ENCODE measurements at regions not wholly inside any gene's neighbourhood (a gene's known extent, or its start where the extent isn't known, plus 50 kb on each side); places are given as distances from the start of the nearest gene placed in this dataset.

- no peaks in the 10 kb centered on the region for H3K9me3 ChIP-seq (ENCODE audit: control insufficient read depth, low read length)
- H3K4me1 ChIP-seq (ENCODE audit: control insufficient read depth, insufficient read depth, low read depth, low read length): peaks cover 3% of the 10 kb centered on the region
- no peak overlapping the region for H3K23ac ChIP-seq (ENCODE audit: low read length in 2 of 2)
- DNase-seq: no peak
- no peak overlapping the region for H4K8ac ChIP-seq (ENCODE audit: low read length)
- H2BK120ac ChIP-seq (ENCODE audit: low read depth, low read length): no peak overlapping the region
- H2AFZ ChIP-seq (ENCODE audit: low read depth, low read length): no peak overlapping the region
- WGBS: 93% methylated on average over 2 of the region's 4 CpGs
- H4K91ac ChIP-seq (ENCODE audit: low read length): no peak overlapping the region
- peaks cover 32 to 36% of the 10 kb centered on the region in 2 experiments for H3K27me3 ChIP-seq (ENCODE audit: control insufficient read depth in 1 of 2, insufficient read depth in 1 of 2, low read length in 2 of 2)
- H2BK15ac ChIP-seq (ENCODE audit: low read depth, poor library complexity, severe bottlenecking): no peak overlapping the region
- H2AK5ac ChIP-seq (ENCODE audit: low read length, severe bottlenecking): no peak overlapping the region
- H3K4me3 ChIP-seq (ENCODE audit: insufficient read depth in 1 of 2, low read depth in 1 of 2, low read length in 2 of 2): no peak overlapping the region
- H2BK12ac ChIP-seq (ENCODE audit: low read length in 2 of 2): no peak overlapping the region
- no peak overlapping the region for H3K4ac ChIP-seq (ENCODE audit: low read depth in 1 of 2, low read length in 2 of 2)
- H3K36me3 ChIP-seq (ENCODE audit: control insufficient read depth in 1 of 2, insufficient read depth in 2 of 2, low read depth in 1 of 2, low read length in 2 of 2): no peaks in the 10 kb centered on the region
- no peak overlapping the region for H3K4me2 ChIP-seq (ENCODE audit: low read length, poor library complexity, severe bottlenecking)
- H3K9ac ChIP-seq (ENCODE audit: low read length): no peak overlapping the region
- H3K14ac ChIP-seq (ENCODE audit: low read length in 2 of 2): no peak overlapping the region
- H2BK5ac ChIP-seq (ENCODE audit: low read depth, low read length, poor library complexity, severe bottlenecking): no peak overlapping the region
- H3K27ac ChIP-seq (ENCODE audit: low read length, poor library complexity, severe bottlenecking): no peak overlapping the region
- H3K18ac ChIP-seq (ENCODE audit: low read depth in 1 of 2, low read length in 2 of 2): no peak overlapping the region
- H3K79me1 ChIP-seq (replicated peaks; ENCODE audit: low read length, poor library complexity, severe bottlenecking): no peaks in the 10 kb centered on the region
Measured at GRCh38 chr15:99921101-99921500, 187.9 kb upstream of the LYSMD4 start.

GRCh38 chr15:99918072-99918471 lies 184.8 kb upstream of the LYSMD4 start:
- H3K9ac ChIP-seq (ENCODE audit: low read length): no peak overlapping the region
- no peak overlapping the region for H2AK5ac ChIP-seq (ENCODE audit: low read length, severe bottlenecking)
- no peak overlapping the region for H4K91ac ChIP-seq (ENCODE audit: low read length)
- H3K79me1 ChIP-seq (replicated peaks; ENCODE audit: low read length, poor library complexity, severe bottlenecking): no peaks in the 10 kb centered on the region
- H3K36me3 ChIP-seq (ENCODE audit: control insufficient read depth in 1 of 2, insufficient read depth in 2 of 2, low read depth in 1 of 2, low read length in 2 of 2): no peaks in the 10 kb centered on the region
- H2BK15ac ChIP-seq (ENCODE audit: low read depth, poor library complexity, severe bottlenecking): no peak overlapping the region
- H3K27ac ChIP-seq (ENCODE audit: low read length, poor library complexity, severe bottlenecking): no peak overlapping the region
- DNase-seq: no peak
- no peak overlapping the region for H2BK12ac ChIP-seq (ENCODE audit: low read length in 2 of 2)
- H3K4me1 ChIP-seq (ENCODE audit: control insufficient read depth, insufficient read depth, low read depth, low read length): no peaks in the 10 kb centered on the region
- H3K9me3 ChIP-seq (ENCODE audit: control insufficient read depth, low read length): no peaks in the 10 kb centered on the region
- H3K14ac ChIP-seq (ENCODE audit: low read length in 2 of 2): no peak overlapping the region
- no peak overlapping the region for H3K23ac ChIP-seq (ENCODE audit: low read length in 2 of 2)
- WGBS: 98% methylated on average over 6 of the region's 9 CpGs
- H2BK120ac ChIP-seq (ENCODE audit: low read depth, low read length): no peak overlapping the region
- H3K4me2 ChIP-seq (ENCODE audit: low read length, poor library complexity, severe bottlenecking): no peak overlapping the region
- no peak overlapping the region for H2BK5ac ChIP-seq (ENCODE audit: low read depth, low read length, poor library complexity, severe bottlenecking)
- H2AFZ ChIP-seq (ENCODE audit: low read depth, low read length): no peak overlapping the region
- H3K18ac ChIP-seq (ENCODE audit: low read depth in 1 of 2, low read length in 2 of 2): no peak overlapping the region
- H3K4ac ChIP-seq (ENCODE audit: low read depth in 1 of 2, low read length in 2 of 2): no peak overlapping the region
- no peak overlapping the region for H4K8ac ChIP-seq (ENCODE audit: low read length)
- peaks cover 35 to 39% of the 10 kb centered on the region in 2 experiments for H3K27me3 ChIP-seq (ENCODE audit: control insufficient read depth in 1 of 2, insufficient read depth in 1 of 2, low read length in 2 of 2)
- H3K4me3 ChIP-seq (ENCODE audit: insufficient read depth in 1 of 2, low read depth in 1 of 2, low read length in 2 of 2): no peak overlapping the region

GRCh38 chr15:99917252-99917651 lies 184.0 kb upstream of the LYSMD4 start:
- 51% methylated on average over 6 of the region's 6 CpGs for WGBS

GRCh38 chr15:99916668-99917223 lies 183.5 kb upstream of the LYSMD4 start:
- Histone ChIP-seq H2BK15ac (ENCODE audit: low read depth, poor library complexity, severe bottlenecking) (no peak overlapping the region), H2BK120ac (ENCODE audit: low read depth, low read length) (no peak overlapping the region), H2BK12ac (ENCODE audit: low read length in 2 of 2) (no peak overlapping the region), H3K14ac (ENCODE audit: low read length in 2 of 2) (peak overlapping the region in 1 of 2 experiments; percentile 0), H3K4me1 (ENCODE audit: control insufficient read depth, insufficient read depth, low read depth, low read length) (no peaks in the 10 kb centered on the region), H4K91ac (ENCODE audit: low read length) (no peak overlapping the region), H3K4me3 (ENCODE audit: insufficient read depth in 1 of 2, low read depth in 1 of 2, low read length in 2 of 2) (no peak overlapping the region), H3K4me2 (ENCODE audit: low read length, poor library complexity, severe bottlenecking) (no peak overlapping the region), H3K27me3 (ENCODE audit: control insufficient read depth in 1 of 2, insufficient read depth in 1 of 2, low read length in 2 of 2) (peaks cover 35 to 39% of the 10 kb centered on the region in 2 experiments), H2BK5ac (ENCODE audit: low read depth, low read length, poor library complexity, severe bottlenecking) (no peak overlapping the region), H3K27ac (ENCODE audit: low read length, poor library complexity, severe bottlenecking) (no peak overlapping the region), H2AK5ac (ENCODE audit: low read length, severe bottlenecking) (no peak overlapping the region), H4K8ac (ENCODE audit: low read length) (no peak overlapping the region), H3K18ac (ENCODE audit: low read depth in 1 of 2, low read length in 2 of 2) (peak overlapping the region in 1 of 2 experiments; percentile 34), H2AFZ (ENCODE audit: low read depth, low read length) (no peak overlapping the region), H3K9me3 (ENCODE audit: control insufficient read depth, low read length) (no peaks in the 10 kb centered on the region), H3K23ac (ENCODE audit: low read length in 2 of 2) (no peak overlapping the region), H3K79me1 (replicated peaks; ENCODE audit: low read length, poor library complexity, severe bottlenecking) (no peaks in the 10 kb centered on the region), H3K36me3 (ENCODE audit: control insufficient read depth in 1 of 2, insufficient read depth in 2 of 2, low read depth in 1 of 2, low read length in 2 of 2) (no peaks in the 10 kb centered on the region), H3K9ac (ENCODE audit: low read length) (no peak overlapping the region), H3K4ac (ENCODE audit: low read depth in 1 of 2, low read length in 2 of 2) (peak overlapping the region in 1 of 2 experiments; percentile 38)
- no peak for DNase-seq
- 9% methylated on average over 10 of the region's 10 CpGs for WGBS

More at GRCh38 chr15:99917252-99917651, 184.0 kb upstream of the LYSMD4 start:
- Histone ChIP-seq H2AK5ac (ENCODE audit: low read length, severe bottlenecking) (no peak overlapping the region), H3K18ac (ENCODE audit: low read depth in 1 of 2, low read length in 2 of 2) (no peak overlapping the region), H2AFZ (ENCODE audit: low read depth, low read length) (no peak overlapping the region), H3K9ac (ENCODE audit: low read length) (no peak overlapping the region), H3K9me3 (ENCODE audit: control insufficient read depth, low read length) (no peaks in the 10 kb centered on the region), H3K23ac (ENCODE audit: low read length in 2 of 2) (no peak overlapping the region), H3K4me1 (ENCODE audit: control insufficient read depth, insufficient read depth, low read depth, low read length) (no peaks in the 10 kb centered on the region), H3K79me1 (replicated peaks; ENCODE audit: low read length, poor library complexity, severe bottlenecking) (no peaks in the 10 kb centered on the region), H3K36me3 (ENCODE audit: control insufficient read depth in 1 of 2, insufficient read depth in 2 of 2, low read depth in 1 of 2, low read length in 2 of 2) (no peaks in the 10 kb centered on the region), H4K8ac (ENCODE audit: low read length) (no peak overlapping the region), H3K4ac (ENCODE audit: low read depth in 1 of 2, low read length in 2 of 2) (peak overlapping the region in 1 of 2 experiments; percentile 13), H3K27ac (ENCODE audit: low read length, poor library complexity, severe bottlenecking) (no peak overlapping the region), H2BK120ac (ENCODE audit: low read depth, low read length) (no peak overlapping the region), H3K4me3 (ENCODE audit: insufficient read depth in 1 of 2, low read depth in 1 of 2, low read length in 2 of 2) (no peak overlapping the region), H4K91ac (ENCODE audit: low read length) (no peak overlapping the region), H2BK5ac (ENCODE audit: low read depth, low read length, poor library complexity, severe bottlenecking) (no peak overlapping the region), H3K14ac (ENCODE audit: low read length in 2 of 2) (no peak overlapping the region), H2BK15ac (ENCODE audit: low read depth, poor library complexity, severe bottlenecking) (no peak overlapping the region), H3K4me2 (ENCODE audit: low read length, poor library complexity, severe bottlenecking) (no peak overlapping the region), H2BK12ac (ENCODE audit: low read length in 2 of 2) (no peak overlapping the region), H3K27me3 (ENCODE audit: control insufficient read depth in 1 of 2, insufficient read depth in 1 of 2, low read length in 2 of 2) (peaks cover 35 to 39% of the 10 kb centered on the region in 2 experiments)
- DNase-seq: no peak
